Embryonic facial prominence (tissue), 1 donor: ENCODE measurements at regions not wholly inside any gene's neighbourhood (a gene's known extent, or its start where the extent isn't known, plus 50 kb on each side); places are given as distances from the start of the nearest gene placed in this dataset.
A peak's percentile ranks its signal among the peaks of the same experiment; 100 is the strongest.
"Not testable (repeated sequence)": the region's sequence is repeated elsewhere in the genome, so short reads cannot be mapped to it uniquely, and the experiment has no call there.

Experiments
- DNase-seq: peaks from one replicate; pipeline ENCODE4 v3.0.0-alpha.2; 2016; ENCODE audit errors: extremely low spot score

DNA sequence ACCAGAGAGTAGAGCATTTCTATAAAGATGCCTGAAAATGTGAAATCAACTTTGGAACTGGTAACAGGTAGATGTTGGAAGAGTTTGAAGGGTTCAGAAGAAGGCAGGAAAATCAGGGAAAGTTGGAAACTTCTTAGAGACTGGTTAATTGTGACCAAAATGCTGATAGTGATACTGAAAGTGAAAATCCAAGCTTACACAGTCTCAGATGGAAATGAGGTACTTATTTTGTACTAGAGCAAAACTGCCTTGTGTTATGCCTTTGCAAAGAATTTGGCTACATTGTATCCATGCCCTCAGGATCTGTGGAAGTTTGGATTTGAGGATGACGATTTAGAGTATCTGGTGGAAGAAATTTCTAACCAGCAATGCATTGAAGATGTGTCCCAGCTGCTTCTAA is 430.6 kb upstream of the KCND2 start:
- no peak for DNase-seq

DNA sequence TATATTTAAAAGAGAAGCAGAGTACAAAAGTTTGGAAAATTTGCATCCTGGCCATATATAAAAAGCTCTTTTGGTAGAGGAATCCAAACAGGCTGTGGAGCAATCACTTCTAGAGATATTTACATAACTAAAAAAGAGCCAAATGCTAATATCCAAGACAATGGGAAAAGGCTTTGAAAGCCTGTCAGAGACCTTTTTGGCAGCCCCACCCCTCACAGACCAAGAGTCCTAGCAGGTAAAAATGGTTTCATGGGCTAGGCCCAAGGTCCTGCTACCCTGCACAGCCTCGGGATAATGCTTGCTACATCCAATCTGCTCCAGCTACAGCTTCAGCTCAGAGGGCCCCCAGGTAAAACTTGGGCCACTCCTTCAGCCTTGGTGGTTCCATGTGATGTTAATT is 430.2 kb upstream of the KCND2 start:
- DNase-seq: no peak

DNA sequence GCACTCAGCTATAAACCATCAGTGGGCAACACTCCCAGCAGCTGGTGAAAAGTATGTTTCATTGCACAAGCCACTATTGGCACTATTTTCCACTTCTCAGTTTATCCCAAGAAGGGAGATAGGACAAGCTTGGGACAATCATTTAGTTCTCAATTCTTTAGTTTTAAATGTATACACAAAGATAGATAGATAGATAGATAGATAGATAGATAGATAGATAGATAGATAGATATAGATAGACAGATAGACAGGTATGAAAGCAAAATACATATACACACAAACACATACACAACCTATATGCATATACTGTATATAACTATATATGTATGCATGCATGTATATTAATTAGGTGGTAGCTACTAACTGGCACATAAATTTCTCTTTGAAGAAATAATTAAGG is 411.6 kb upstream of the KCND2 start:
- no peak for DNase-seq

DNA sequence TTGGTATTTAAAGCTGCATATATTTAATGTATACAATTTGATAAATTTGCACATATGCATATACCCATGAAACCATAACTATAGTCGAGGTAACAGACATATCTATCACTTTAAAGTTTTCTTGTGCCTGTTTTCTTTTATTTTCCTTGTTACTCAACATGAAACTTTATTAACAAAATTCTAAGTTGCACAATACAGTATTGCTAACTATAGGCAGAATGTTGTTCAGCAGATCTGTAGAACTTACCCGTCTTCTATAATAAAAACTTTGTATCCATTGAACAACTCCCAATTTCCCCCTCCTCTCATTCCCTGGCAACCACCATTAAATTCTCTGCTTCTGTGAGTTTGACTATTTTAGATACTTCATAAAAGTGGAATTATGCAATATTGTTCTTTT is 404.6 kb upstream of the KCND2 start:
- DNase-seq: no peak

DNA sequence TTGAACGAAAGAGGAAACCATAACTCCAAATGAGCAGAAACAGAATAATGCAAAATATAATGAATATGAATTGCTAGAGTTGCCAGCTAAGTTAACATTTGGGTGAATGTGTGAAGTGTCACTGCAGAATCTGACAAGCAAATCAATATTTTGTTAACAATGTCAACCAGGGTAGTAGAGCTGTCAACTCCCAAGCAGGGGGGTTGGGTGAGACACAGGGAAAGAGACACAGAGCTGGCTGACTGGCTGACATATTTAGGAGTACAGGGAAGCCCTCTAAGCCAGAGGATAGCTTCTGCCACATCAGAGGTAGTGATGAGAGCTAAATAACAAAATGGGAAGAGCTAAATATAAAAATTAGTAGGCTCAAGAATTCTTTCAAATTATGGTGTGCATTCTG is 393.1 kb upstream of the KCND2 start:
- no peak for DNase-seq

DNA sequence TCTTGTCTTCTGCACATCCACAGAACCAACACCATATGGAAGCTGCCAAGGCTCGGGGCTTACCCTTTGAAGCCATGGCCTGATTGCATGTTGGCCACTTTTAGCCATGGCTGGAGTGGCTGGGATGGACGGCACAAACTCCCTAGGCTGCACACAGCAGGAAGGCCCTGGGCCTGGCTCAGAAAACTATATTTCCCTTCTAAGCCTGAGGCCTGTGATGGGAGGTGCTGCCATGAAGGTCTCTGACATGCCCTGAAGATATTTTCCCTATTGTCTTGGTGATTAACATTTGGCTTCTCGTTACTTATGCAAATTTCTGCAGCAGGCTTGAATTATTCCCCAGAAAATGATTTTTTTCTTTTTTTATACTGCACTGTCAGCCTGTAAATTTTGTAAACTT is 387.0 kb upstream of the KCND2 start:
- DNase-seq: no peak

DNA sequence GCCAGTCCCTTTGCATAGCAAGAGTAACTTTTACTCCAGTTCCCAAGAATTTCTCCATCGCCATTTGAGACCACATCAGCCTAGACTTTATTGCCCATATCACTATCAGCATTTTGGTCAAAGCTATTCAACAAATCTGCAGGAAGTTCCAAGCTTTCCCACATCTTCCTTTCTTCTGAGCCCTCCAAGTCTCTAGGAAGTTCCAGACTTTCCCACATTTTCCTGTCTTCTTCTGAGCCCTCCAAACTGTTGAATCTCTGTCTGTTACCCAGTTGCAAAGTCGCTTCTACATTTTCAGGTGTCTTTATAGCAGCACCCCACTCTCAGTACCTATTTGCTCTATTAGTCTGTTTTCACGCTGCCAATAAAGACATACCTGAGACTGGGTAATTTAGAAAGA is 386.4 kb upstream of the KCND2 start:
- not testable (repeated sequence) for DNase-seq

DNA sequence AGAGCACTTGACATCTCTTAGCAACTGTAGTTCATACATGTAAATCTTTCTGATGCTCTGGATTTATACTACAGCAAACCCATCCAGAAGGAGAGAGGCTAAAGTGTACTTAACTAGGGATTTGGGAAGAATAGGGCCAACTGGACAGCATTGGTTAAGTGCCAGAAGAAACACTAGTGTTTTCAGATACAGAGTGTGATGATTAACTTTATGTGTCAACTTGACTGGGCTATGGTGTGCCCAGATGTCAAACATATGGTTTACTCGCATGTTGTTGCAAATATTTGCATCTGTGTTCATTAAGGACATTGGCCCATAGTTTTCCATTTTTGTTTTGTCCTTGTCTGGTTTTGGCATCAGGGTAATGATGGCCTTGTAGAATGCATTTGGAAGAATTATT is 384.7 kb upstream of the KCND2 start:
- DNase-seq: no peak

DNA sequence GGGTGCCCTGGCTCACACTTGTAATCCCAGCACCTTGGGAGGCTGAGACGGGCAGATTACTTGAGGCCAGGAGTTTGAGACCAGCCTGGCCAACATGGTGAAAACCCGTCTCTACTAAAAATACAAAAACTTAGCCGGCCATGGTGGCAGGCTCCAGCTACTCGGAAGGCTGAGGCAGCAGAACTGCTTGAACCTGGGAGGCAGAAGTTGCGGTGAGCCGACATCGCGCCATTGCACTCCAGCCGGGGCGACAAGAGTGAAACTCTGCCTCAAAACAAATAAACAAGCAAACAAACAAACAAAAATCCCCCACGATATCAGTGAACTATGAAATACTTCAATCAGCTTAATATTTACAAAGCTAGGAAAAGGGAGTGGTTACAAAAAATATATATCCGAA is 382.3 kb upstream of the KCND2 start:
- DNase-seq: no peak

DNA sequence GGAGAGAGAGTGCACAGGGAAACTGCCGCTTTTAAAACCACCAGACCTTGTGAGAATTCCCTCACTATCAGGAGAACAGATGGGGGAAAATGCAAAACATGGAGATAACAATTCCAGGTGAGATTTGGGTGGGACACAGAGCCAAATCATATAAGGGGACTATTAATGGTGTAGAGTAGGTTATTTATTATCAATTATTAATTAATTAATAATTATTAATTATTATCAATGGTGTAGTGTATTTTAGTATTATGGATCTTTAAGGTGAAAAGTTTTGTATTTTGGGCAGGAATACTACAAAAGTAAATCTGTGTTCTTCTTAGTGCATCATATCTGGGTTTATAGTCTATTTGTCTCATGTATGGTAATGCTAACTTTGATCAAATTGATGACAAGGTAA is 377.7 kb upstream of the KCND2 start:
- no peak for DNase-seq

DNA sequence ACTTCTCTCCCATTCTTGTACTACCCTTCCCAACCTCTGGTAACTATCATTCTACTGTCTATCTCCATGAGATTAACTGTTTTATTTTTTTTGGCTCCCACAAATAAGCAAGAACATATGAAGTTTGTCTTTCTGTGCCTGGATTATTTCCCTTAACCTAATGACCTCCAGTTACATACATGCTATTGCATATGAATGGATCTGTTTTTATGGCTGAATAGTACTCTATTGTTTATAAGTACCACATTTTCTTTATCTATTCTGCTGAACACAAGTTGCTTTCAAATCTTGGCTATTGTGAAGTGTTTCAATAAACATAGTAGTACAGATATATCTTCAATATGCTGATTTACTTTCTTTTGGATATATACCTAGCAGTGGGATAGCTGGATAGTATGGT is 376.6 kb upstream of the KCND2 start:
- DNase-seq: no peak

DNA sequence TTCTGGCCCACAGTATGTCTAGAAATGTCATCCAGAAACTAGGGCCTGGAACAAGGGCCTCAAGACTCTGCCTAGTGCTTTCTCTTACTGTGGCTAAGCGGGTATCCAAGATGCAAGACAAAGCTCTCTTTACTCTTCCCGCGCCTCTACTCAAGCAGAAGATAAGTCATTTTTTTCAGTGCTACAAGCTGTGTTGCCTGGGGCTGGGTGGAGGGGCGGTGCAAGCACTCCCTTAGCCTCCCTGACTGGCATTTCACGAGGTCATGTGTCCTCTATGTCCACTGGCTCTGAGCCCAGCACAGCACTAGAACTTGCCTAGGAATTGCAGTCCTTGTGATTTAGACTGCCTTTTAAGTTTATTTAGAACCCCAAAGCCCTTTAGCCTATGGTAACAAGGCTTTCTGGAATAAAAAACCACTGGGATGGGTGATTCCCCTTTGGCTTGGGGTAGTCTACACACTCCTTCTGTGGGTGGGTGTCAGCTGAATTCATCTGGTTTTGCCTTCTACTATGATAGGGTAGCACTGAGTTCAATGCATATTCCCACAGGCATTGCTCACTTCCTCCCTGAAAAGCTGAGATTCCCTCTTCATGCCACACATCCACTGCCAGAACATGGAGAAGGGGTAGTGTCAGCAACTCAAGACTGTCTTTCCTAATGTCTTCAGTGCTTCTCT is 371.8 kb upstream of the KCND2 start:
- no peak for DNase-seq

DNA sequence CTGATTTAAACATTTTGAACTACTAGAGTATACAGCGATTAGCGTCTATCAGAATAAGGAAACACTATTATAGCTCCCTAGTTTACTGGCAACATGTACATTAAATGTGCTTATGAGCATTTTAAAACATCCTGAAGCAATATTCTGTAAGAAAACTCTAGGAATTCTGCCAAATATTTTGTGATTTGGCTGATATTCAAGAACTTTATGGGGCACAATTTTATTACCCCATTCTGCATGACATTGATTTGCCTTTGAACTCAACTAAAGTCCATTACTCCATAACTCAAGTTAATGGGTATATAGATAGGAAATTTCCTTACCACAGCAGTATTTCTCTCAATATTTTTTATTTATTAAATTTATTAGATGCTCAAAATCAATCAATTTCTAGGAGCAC is 369.9 kb upstream of the KCND2 start:
- DNase-seq: no peak

DNA sequence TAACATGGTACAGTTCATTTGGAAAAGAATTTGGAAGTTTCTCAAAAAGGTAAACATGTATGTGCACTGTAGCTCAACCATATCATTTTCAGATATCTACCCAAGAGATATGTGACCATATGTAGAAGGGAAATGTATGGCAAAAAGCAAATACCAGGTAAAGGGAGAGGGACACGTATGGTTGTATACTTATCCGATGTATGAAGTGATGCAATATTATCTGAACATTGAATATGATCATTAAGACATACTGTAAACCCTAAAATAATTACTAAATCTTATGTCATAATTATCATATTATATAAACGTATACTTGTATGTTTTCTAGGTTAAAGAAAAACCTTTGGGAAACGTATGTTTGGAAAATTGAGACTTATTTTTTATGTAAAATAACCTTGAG is 367.5 kb upstream of the KCND2 start:
- no peak for DNase-seq

DNA sequence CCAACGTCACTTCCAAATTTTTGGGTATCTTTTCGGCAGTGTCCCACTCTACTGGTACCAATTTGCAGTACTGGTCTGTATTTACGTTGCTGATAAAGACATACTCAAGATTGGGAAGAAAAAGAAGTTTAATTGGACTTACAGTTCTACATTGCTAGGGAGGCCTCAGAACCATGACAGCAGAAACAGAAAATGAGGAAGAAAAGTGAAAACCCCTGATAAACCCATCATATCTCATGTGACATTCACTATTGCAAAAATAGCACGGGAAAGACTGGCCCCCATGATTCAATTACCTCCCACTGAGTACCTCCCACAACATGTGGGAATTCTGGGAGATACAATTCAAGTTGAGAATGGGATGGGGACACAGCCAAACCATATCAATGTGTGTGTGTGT is 364.0 kb upstream of the KCND2 start:
- no peak for DNase-seq

DNA sequence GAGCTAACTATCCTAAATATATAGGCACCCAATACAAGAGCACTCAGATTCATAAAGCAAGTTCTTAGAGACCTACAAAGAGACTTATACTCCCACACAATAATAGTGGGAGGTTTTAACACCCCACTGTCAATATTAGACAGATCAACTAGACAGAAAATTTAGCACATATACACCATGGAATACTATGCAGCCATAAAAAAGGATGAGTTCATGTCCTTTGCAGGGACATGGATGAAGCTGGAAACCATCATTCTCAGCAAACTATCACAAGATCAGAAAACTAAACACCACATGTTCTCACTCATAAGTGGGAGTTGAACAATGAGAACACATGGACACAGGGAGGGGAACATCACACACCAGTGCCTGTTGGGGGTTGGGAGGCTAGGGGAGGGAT is 358.9 kb upstream of the KCND2 start:
- DNase-seq: not testable (repeated sequence)

DNA sequence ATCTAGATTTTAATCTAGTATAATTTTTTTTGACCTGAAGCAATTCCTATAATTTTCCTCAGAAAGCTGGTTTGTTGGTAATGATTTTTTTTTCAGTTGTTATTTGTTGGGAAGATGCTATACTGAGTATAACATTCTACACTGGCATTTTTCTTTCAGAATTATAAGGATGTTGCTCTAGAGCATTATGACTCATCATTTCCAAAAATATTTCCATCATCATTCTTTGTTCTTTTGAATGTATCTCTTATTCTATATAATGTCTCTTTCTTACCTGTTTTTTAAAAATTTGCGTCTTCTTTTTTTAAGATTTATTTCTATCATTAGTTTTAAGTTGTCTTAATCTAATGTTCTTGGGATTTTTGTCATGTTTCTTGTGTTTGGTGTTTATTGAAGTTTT is 356.5 kb upstream of the KCND2 start:
- DNase-seq: no peak

DNA sequence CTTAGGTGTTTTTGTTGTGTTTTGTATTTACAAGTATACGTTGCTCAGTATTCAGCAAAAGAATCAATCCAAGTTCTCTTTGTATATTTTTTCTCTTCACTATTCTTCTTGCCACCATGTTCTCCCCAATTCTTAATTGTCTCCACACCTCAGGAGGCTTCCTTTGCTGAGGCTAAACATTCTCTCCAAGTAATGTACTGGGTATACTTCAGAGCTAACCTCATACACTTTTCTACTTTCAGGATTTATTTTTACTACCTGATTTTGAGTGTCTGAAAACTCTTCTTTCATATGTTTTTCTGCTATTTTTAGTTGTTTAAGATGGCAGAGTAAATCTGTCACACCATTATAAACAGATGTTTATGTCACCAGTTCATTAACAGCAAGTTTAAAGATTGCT is 354.8 kb upstream of the KCND2 start:
- DNase-seq: no peak

DNA sequence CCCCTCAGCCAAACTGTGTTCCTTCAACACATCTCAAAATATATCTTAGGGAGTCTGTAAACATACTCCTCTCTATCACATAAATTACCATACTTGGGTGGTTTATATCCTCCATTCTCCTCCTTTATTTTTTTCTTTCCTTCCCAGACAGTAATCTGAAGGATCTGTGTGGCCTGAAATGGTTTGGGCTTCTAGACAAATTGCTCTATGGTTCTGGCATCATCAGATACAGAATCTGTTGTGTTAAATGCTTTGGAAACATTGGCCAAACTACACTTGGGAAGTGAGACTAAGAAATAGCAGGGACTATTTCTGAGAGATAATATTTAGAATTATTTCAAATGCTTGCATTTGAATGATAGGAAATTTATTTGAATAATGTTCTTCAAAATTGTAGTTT is 353.0 kb upstream of the KCND2 start:
- DNase-seq: no peak

DNA sequence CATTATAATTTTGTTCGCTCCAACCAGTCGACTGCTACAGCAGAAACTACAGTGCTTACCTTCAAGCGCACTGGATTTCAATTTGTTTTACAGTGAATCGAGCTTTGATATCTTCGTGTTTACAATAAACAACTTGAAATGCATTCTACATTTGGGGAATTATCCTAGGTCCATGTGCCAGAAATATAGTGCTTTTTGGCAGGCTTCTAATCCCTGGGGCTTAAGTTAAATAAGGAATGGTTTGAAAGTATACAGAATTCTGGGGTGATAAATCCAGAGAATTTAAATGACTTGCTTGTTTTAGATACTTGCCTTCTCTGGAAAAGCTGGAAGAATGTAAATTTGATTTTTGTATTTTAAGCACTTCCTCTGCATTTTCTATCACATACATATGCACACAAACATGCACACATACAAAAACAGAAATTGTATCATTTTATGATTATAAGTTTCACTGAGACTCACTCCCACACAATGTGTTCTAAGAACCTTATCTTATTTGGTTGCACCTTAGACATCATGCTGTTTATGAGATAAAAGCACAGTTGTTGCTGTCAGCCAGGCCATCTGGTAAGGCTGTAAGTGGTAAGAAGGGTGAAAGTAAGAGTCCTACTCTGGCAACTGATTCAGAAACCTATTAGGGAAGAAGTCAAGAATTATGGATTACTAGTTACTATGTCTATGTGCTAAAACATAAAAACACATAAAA is 347.2 kb upstream of the KCND2 start:
- DNase-seq: no peak

DNA sequence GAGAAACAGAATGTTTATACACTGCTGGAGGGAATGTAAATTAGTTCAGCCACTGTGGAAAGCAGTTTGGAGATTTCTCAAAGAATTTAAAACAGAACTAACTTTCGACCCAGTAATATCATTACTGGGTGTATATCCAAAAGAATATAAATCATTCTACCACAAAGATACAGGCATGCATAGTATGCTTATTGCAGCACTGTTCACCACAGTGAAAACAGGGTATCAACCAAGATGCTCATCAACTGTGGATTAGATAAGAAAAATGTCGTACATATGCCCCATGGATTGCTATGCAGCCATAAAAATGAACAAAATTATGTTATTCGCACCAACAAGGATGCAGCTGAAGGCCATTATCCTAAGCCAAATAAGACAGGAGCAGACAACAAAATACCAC is 343.1 kb upstream of the KCND2 start:
- DNase-seq: no peak

DNA sequence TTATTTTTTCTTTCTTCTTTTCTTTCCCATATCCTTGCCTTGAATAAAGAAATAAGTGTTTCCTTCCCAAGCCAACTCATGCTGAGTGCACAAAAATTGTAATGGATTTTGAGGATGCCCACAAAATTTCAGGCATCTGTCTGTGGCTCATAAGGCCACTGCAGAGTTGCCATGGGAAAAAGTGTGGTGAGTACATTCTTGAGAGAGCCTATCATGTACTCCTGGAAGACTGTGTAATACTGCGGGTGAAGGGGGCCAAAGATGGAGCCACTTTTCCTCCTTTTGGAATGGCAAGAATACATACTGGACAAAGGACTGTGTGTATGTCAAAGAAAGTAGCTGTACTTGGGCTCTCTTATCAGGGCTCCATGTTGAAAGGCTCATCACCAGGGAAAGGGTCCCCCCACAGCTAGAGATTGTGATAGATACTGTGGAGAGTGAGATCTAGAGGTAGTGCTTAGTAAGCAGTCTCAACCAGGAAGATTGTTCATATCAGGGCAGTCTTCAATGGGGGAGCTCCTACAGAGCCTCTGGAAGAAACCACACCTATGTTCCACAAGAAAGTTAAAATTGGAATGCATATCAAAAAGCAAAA is 341.6 kb upstream of the KCND2 start:
- DNase-seq: no peak

DNA sequence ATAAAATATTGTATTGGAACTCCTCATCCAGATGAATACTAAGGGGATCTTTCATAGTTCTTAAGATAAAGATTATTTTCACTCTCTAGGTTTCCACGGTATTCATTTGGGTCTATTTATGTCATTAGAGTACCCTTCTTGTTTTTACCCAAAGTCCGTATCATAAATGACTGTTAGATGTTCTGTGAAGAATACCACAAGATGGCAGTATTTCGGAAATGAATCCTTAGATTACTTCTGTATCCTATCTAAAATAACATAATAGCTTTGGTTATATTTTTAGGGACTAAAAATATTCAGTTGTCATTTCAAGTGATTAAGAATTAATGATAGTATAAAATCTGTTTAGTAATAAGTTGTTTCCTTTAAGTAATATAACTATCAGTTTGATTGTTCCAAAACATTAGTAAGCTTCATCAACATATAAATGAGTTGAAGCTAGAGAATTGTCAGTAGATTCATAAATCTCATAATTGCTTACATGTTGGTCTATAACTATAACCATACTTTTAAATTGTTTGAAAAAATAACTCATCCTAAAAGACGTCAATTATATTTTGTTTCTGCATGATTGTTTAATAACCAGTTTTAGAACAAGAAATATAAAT is 337.5 kb upstream of the KCND2 start:
- DNase-seq: peak; percentile 37
